IPS DF 4.7 (cell line): ENCODE measurements at regions not wholly inside any gene's neighbourhood (a gene's known extent, or its start where the extent isn't known, plus 50 kb on each side); places are given as distances from the start of the nearest gene placed in this dataset.

ENCODE experiments used
- DNase-seq: peaks from one replicate; pipeline ENCODE4 v3.0.0-alpha.2; 2013; ENCODE audit warnings: low spot score; ENCODE audit errors: extremely low read depth

GRCh38 chr14:26990946-26991345 lies 393.1 kb upstream of the NOVA1 start:
- DNase-seq = no peak

- DNase-seq = no peak
These were observed 394.7 kb upstream of the NOVA1 start for GRCh38 chr14:26992403-26993115.

- DNase-seq = no peak
These were observed 395.7 kb upstream of the NOVA1 start for GRCh38 chr14:26993556-26993955.

- no peak for DNase-seq
These were observed 397.5 kb upstream of the NOVA1 start for GRCh38 chr14:26995301-26995700.

GRCh38 chr14:26996246-26996645 lies 398.4 kb upstream of the NOVA1 start:
- DNase-seq = no peak

- DNase-seq = no peak
These were observed 404.3 kb upstream of the NOVA1 start for GRCh38 chr14:27002179-27002578.

- DNase-seq = no peak
These were observed 408.7 kb upstream of the NOVA1 start for GRCh38 chr14:27006570-27006969.

- DNase-seq = no peak
These were observed 410.4 kb upstream of the NOVA1 start for GRCh38 chr14:27008187-27008586.

- no peak for DNase-seq
These were observed 414.8 kb upstream of the NOVA1 start for GRCh38 chr14:27012641-27013040.

GRCh38 chr14:27013678-27014077 lies 415.8 kb upstream of the NOVA1 start:
- no peak for DNase-seq

GRCh38 chr14:27015065-27015464 lies 417.2 kb upstream of the NOVA1 start:
- no peak for DNase-seq

GRCh38 chr14:27025648-27026047 lies 427.8 kb upstream of the NOVA1 start:
- DNase-seq = no peak

GRCh38 chr14:27026097-27026496 lies 428.3 kb upstream of the NOVA1 start:
- no peak for DNase-seq

GRCh38 chr14:27040552-27040951 lies 442.7 kb upstream of the NOVA1 start:
- DNase-seq = no peak

GRCh38 chr14:27049701-27050100 lies 451.9 kb upstream of the NOVA1 start:
- DNase-seq = no peak

GRCh38 chr14:27050208-27050607 lies 452.4 kb upstream of the NOVA1 start:
- no peak for DNase-seq

- no peak for DNase-seq
These were observed 458.8 kb upstream of the NOVA1 start for GRCh38 chr14:27056586-27056985.

GRCh38 chr14:27061299-27061698 lies 463.5 kb upstream of the NOVA1 start:
- DNase-seq = no peak

- DNase-seq = no peak
These were observed 466.1 kb upstream of the NOVA1 start for GRCh38 chr14:27063959-27064358.

GRCh38 chr14:27065886-27066285 lies 468.1 kb upstream of the NOVA1 start:
- no peak for DNase-seq

GRCh38 chr14:27067961-27068360 lies 470.1 kb upstream of the NOVA1 start:
- no peak for DNase-seq

GRCh38 chr14:27072589-27072988 lies 474.8 kb upstream of the NOVA1 start:
- no peak for DNase-seq

- DNase-seq = no peak
These were observed 477.7 kb upstream of the NOVA1 start for GRCh38 chr14:27075503-27075902.

GRCh38 chr14:27077214-27077613 lies 479.4 kb upstream of the NOVA1 start:
- no peak for DNase-seq
